Activated CD4-positive, alpha-beta T cell treated with anti-CD3 and anti-CD28 coated beads for 4 hours (primary cell): ENCODE measurements at regions not wholly inside any gene's neighbourhood (a gene's known extent, or its start where the extent isn't known, plus 50 kb on each side); places are given as distances from the start of the nearest gene placed in this dataset.
"Not testable (repeated sequence)": the region's sequence is repeated elsewhere in the genome, so short reads cannot be mapped to it uniquely, and the experiment has no call there.

Experiments
- DNase-seq, 2 donors: peaks; one replicate each; pipeline ENCODE4 v3.0.0-alpha.2; 2020

DNA sequence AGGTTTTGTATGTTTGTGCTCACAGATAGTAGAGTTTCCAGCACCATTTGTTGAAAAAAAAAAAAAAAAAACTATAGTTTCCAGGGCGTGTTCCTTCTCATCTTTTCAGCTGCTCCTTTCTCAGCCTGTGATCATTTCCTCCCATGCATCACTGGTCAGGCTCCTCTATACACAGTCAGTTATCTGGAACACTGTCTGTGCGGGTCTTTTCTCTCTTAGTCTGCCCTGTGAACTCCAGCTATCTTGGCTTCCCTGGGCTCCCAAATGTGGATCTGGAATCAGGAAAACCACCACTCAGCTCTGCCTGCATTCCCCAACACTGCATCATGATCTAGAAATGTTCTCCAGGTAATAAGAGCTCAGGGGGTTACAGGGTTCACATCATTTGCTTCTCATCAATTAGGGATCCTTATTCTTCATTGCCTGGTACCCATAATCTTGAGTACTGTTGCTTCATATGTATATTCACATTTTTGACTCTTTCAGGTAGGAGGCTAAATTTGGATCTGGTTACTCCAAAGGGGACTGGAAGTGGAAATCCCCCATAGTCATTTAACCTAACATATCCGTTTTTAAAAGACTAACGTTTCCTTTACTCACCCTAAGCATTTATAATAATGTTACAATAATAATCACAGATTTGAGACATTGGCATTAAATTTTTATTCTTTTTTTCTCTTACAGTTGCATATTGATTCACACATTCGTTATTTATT lies 221.8 kb upstream of the KLF3 start:
- DNase-seq: no peak

DNA sequence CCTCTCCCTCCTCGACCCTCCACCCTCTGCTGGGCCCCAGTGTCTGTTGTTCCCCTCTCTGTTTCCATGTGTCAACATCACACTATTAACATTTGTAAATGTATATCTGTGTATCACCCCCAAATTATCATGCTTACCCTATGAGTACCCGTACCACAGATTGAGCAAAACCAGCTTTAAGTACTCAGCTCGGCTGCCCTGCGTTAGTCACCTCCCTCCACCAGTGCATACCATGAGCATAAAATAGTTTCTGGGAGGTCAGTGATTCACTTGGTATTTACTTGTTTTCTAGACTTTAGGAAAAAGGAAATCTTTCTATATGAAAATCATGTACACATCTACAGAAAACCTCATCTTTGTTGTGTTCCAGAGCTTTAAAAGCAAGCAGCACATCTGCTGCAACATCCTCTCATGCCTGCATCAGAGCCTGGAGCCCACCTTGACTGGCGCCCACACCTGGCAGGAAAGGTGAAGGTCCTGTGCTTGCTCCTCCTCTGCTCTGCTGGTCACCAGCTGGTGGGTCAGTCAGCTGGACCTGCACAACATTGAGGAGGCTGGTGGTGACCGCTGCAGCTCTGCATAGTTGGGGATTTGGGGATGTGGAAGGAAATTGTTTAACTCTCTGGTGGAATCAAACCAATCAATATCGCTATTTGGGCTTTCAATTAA lies 214.4 kb upstream of the KLF3 start:
- DNase-seq: no peak

GRCh38 chr4:38452009-38452408 lies 212.0 kb upstream of the KLF3 start:
- DNase-seq: no peak

GRCh38 chr4:38452542-38452941 lies 211.5 kb upstream of the KLF3 start:
- no peak for DNase-seq

- no peak for DNase-seq
These were observed 210.6 kb upstream of the KLF3 start for GRCh38 chr4:38453253-38453881.

DNA sequence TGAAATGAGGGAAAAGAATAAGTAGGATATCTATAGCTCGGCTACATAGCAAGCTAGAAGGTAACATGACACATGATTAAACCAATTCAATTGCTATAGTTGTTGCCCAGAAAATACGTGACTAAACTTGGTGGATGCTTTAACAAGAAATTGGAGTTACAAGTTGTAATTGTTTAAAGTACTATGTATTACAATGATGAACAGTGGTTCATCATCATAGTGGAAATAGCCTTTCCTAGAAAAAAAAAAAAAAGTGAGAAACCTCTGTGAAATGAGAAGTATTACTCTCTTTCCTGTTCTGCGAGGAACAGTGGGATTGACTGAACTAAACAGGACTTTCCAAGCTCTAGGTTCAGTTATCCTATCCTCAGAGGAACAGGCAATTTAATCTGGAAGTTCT lies 209.7 kb upstream of the KLF3 start:
- no peak for DNase-seq

DNA sequence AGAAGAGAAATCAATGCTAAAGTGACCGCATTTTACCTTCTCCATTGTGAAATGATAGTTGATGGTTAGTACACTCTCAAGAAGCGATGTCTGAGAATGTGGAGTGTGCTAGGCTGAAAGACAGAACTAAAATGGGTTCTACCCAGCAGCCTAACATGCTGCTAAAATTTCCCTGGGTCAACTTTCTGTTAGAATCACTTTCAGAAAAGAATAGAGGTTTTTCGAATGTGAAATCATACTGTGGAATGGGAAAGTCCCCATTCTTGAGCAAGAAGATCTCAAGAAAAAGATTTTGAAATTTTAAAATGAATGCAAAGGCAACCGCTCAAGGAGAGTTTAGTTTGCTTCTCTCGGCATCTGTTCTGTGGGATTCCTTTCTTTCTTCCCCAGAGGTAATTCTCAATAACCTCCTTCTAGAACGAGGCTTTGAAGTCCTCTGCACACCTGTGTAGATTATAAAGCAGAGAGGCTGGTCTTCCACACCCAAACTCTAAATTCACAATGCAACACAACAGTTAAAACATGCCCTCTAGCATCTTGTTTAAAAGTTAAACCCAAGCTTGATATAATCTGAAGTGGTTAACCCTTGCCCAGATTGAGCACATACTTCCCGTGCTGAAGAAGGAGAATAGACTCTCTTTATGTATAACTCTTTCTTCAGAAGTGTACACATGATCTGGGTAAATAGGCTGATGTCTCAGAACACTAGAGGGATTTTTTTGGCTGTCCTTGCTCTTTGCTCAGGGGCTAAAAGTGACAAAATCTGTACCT lies 208.7 kb upstream of the KLF3 start:
- no peak for DNase-seq

- no peak for DNase-seq
These were observed 207.9 kb upstream of the KLF3 start for GRCh38 chr4:38456096-38456495.

GRCh38 chr4:38461342-38461741 lies 202.7 kb upstream of the KLF3 start:
- no peak for DNase-seq

GRCh38 chr4:38462367-38463055 lies 201.5 kb upstream of the KLF3 start:
- no peak for DNase-seq

- DNase-seq: no peak
These were observed 200.6 kb upstream of the KLF3 start for GRCh38 chr4:38463268-38463958.

DNA sequence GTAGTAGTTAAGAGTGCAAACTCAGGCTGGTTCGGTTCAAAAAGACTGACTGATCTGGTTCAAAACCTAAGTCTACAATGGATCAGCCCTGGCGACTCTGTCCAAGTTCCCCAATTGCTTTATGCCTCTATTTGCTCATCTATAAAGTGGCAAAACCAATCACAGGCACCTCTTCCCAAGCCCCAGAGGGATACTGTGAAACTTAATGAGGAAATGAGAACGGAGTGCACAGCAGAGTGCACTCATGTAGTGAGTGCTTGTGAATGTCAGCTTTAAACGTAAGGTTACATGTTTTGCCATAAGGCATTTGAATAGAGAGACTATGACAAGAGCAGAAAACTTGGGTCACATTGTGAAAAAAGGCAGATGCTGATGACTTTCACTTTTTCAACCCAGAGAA lies 199.7 kb upstream of the KLF3 start:
- DNase-seq: no peak

DNA sequence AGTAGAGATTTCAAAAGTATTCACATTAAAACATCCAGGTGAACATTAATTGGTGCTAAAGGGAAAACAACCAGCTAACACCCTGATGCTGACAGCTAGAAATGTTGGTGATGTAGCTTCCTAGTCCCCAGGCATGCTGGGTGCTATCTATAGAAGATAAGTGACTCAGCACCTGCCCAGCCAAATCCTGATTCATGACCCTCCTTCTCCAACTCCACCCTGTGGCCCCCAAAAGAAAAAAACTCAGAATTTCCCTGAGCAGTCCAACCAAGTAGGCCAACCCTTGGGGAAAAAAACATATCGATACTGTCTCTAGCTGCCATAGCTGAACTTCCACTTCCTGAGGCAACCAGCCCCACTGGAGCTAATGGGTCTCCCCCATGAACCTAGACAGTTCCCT lies 197.6 kb upstream of the KLF3 start:
- no peak for DNase-seq

GRCh38 chr4:38467296-38467695 lies 196.7 kb upstream of the KLF3 start:
- no peak for DNase-seq

- no peak for DNase-seq
These were observed 195.6 kb upstream of the KLF3 start for GRCh38 chr4:38468339-38468866.

DNA sequence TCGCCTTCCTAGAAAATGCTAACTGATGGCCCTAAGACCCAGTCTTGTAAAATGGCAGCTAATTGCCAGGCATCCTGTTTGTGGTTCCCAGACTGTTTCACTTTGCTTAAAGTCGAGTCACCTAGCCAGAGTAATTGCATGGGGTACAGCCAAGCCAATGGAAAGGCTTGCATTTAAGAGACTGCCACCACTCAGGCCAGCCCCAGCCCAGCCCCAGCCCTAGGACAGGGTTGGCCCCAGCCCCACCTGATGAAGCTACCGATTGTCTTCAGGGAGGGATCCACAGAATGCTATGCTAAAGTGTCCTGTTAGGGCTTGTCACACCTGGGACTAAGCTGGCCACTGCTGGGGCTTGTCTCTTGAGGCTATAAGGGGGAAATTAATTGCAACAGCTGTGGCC lies 194.6 kb upstream of the KLF3 start:
- DNase-seq: no peak

GRCh38 chr4:38470735-38471262 lies 193.2 kb upstream of the KLF3 start:
- DNase-seq: no peak

DNA sequence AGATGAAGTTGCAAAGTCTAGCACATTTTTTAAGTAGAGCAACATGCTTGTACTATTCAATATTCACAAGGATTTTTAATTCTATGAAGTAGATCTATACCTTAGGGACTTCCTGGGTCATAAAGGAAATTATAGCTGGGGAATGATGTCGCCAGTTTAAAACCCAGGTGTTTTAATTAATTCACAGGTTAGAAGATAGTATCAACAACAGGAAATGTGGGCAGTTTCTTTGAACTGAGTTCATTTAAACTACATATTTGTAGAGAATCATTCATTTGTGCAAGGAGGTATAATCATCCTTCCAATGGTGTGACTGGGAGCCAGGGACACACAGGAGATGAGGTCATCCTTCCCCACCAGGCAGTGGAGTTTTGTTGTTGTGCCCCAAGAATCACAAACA lies 181.3 kb upstream of the KLF3 start:
- no peak for DNase-seq

- DNase-seq: not testable (repeated sequence)
These were observed 180.4 kb upstream of the KLF3 start for GRCh38 chr4:38483628-38484027.

DNA sequence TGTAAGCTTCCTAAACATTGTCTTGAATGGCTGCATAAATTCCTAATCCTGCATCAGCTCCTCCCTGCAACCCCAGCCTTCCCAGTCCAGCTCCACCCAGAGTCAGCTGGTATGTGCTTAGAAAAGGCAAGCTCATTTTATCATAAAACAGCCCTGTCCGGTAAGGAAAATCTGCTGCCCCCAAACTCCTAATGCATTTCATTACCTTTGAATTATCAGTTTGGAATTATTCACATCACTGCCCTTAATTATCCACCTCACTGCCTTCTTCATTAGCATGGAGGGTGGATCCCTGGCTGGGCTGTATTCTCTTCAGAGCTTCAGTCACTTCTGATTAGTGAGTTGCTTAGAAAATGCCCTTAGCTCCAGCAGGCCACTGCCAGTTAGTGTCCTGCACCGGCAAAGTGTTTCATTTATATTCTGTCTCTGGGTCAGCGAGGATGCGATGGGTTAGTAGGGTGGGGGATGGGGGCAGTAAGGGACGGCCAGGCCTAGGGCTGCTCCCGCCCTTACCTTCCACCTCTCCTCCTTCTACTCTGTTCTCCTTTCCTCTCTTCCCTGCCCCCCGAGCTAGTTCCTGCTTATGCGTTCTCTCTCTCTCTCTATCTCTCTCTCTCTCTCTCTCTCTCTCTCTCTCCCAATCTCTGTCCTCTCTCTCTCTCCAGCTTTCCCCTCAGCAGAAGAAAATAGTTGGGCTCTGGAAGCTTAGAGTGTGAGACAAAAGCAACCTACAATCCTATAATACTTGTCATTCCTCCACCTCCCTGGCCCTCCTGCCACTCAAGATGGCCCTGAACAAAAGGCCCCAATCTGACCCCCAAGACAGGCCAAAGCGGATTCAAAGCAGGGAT lies 174.8 kb upstream of the KLF3 start:
- DNase-seq: no peak
